GM12874 (cell line): ENCODE measurements at regions not wholly inside any gene's neighbourhood (a gene's known extent, or its start where the extent isn't known, plus 50 kb on each side); places are given as distances from the start of the nearest gene placed in this dataset.

Source experiments
- TF ChIP-seq, protein P1 (sequence below): IDR thresholded peaks from 2 replicates; pipeline ENCODE4 v1.5.1; 2011; ENCODE audit warnings: low read depth, mild to moderate bottlenecking, control low read depth, low read length, moderate library complexity; ENCODE audit not compliant: insufficient read depth

DNA sequence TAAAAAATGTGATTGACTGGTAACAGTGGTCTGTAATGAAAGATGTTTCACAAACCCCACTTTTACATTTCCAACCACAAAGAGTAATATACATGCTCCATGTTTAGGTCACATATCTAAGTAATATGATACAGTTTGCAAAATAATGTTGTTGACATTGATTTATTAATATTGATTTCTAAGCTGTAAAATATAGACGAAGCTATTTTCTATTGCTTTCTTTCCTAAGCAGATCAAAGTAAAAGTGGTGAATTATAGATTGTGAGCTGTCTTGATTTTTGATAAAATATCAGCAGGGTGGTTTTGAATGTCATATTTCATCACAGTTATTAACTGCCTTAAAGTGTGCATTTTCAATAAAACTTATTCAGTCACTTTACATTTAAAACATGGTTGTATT lies 2292.8 kb downstream of the PCDH9 start:
- TF ChIP-seq, protein P1, sequence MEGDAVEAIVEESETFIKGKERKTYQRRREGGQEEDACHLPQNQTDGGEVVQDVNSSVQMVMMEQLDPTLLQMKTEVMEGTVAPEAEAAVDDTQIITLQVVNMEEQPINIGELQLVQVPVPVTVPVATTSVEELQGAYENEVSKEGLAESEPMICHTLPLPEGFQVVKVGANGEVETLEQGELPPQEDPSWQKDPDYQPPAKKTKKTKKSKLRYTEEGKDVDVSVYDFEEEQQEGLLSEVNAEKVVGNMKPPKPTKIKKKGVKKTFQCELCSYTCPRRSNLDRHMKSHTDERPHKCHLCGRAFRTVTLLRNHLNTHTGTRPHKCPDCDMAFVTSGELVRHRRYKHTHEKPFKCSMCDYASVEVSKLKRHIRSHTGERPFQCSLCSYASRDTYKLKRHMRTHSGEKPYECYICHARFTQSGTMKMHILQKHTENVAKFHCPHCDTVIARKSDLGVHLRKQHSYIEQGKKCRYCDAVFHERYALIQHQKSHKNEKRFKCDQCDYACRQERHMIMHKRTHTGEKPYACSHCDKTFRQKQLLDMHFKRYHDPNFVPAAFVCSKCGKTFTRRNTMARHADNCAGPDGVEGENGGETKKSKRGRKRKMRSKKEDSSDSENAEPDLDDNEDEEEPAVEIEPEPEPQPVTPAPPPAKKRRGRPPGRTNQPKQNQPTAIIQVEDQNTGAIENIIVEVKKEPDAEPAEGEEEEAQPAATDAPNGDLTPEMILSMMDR = no peak

DNA sequence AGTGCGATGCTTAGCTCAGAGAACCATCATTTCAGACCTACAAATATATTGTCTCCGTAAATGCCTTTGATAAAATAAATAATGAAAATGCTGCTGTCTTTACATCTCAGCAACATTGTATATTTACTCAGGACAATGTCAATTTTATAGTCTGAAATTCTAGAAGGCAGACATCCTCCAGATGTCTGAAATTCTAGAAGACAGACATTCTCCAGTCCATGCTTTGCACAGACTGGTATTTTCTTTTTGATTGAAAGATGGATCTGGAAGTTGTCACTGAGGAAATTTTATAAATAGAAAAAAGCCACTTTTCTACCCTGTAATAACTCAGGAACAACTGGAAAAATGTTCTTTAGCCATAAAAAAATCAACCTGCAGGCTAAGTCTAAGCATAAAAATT lies 2293.3 kb downstream of the PCDH9 start:
- TF ChIP-seq, protein P1 = no peak

DNA sequence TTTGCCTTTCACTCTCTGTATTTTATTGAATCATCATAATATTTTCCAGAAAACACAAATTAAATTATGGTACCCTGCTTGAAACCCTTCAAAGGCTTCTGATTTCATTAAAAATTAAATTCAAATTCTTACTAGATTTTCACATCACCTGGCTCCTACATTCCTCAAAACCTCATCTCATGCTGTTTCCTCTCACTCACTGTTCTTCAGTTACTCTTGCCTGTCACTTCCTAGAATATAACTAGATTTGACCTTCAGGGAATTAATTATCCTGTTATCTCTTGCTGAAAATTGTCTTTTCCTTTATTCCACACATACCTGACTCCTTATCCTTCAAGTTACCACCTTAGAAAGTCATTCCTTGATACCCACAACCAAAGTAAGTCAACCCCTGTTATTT lies 2294.7 kb downstream of the PCDH9 start:
- TF ChIP-seq, protein P1 = no peak

DNA sequence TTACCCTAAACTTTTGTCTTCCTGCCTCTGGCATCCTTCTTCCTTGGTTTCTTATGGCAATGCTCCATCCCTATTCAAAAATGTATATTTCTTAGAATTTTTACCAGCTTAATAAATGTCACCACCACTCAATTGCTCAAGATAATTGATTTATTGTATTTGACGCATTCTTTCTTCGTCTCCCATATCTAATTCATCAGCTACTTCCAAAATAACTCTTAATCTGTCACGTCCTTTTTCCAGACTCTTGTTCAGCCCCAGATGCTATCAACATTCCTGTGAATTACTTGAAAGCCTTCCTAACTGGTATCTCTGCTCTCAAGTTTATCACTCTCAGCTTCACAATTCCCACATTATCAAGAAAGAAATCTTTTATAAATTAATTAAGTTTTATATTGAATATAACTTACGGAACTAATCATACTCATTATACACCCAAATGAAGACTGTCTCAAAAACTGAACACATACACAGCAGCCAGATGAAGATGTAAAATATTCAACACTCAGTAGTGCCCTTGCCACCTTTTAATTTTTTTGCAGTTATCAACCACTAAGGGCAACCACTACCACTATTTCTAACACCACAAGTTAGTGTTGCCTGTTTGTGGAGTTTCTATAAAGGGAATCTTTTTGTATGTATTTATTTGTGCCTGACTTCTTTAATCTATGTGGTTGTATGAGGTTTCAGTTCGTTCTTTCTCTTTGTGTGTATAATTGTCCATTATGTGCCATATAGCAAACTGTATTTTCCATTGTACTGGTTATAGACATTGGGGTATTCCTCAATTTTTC lies 2295.4 kb downstream of the PCDH9 start:
- TF ChIP-seq, protein P1 = no peak

DNA sequence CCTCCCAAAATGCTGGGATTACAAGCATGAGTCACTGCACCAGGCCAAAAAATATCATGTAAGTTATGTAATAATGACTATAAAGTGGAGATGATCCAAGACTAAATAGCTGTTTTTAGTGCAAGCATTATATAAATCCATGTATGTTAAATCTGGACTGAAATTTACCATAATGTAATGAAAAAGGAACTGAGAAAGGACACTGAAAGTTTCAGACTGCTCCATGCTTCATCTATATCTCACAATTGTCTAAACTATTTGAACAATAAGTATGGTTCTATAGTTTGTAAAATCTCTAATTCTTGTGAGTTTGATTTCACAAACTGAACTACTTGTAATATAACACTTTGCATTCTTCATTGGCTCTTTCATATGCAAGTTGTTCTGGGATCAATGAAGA lies 2299.5 kb downstream of the PCDH9 start:
- TF ChIP-seq, protein P1 = no peak

DNA sequence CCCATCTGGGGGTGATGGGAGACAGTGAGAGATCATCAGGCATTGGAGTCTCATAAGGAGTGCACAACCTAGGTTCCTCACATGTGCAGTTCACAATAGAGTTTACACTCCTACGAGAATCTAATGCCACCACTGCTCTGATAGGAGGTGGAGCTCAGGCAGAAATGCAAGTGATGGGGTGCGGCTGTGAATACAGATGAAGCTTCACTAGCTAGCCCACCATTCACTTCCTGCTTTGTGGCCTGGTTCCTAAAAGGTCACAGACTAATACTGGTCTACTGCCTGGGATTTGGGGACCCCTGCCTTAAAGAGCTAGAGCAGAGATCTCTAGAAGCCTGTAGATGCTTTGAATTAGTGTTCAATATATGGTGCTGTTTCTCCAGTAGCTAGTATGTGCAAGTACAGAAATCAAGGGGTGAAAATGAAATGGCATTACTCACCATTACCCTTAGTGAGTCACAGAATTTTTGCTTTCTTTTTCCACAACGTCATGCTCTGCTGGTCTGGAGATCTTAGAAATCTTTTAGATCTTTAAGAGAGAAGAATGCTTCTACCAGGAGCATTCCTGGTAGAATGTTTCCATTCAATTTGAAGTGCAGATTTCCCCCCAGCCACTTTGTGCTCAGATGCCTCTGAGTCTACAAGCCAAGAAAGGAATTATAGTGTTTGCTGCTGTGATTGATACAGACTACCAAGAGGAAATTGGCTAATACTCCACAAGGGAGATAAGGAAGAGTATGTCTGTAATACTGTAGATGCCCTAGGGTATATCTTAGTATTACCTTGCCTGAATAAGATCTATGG lies 2301.2 kb downstream of the PCDH9 start:
- TF ChIP-seq, protein P1 = no peak

DNA sequence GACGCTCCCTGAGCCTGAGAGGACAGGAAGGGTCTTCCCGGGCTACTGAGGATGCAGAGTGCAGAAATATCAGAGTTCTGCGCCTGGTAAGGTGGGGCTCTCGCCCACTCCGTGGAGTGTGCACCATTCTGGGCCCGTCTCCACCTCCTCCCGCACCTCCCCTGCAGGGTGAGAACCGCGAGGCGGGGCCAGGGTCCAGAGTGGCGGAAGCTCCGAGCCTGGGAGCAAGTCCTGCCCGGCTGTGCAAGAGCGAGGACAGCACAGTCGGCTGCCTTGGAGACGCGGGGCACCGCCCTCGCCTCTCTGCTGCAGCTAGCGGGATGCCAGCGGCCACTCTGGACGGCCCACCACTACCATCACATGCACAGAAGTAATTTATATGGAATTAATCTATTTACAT lies 2304.4 kb downstream of the PCDH9 start:
- TF ChIP-seq, protein P1 = no peak
